CMK (cell line): ENCODE measurements at regions not wholly inside any gene's neighbourhood (a gene's known extent, or its start where the extent isn't known, plus 50 kb on each side); places are given as distances from the start of the nearest gene placed in this dataset.

Experiments used
- DNase-seq: peaks from one replicate; pipeline ENCODE4 v3.0.0-alpha.2; 2010; ENCODE audit warnings: low read depth

DNA sequence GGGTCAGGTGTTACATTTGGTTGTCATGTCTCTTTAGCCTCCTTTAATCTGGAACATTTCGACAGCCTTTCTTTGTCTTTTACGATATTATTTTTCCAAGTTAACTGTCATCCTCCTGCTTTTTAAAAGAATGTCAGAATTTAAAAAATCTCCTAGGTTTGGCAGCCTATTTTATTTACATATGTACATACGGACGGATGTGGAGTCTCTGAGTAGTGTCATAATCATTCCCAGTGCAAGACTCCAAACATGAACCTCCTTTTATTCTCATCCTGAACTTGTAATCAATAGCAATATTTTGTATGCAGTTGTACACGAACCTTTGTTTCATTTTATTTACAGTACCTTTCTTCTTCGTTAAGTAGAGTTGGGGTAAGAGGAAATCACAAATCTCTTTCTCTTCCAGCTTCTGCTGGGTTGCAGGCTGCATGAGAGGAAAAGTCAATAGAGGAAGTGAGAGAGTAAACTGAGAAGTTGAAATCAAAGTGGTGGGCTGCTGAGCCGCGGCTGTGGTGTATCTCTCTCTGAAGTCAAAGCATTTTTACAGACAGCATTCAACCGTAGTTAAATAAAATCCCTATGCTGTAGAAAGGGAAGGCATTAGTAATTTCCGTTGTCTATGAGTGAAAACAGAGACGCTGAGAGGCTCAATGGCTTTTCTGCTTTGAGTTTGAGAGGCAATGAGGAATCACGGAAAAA is 53.9 kb upstream of the RPS6KA3 start:
- no peak for DNase-seq

DNA sequence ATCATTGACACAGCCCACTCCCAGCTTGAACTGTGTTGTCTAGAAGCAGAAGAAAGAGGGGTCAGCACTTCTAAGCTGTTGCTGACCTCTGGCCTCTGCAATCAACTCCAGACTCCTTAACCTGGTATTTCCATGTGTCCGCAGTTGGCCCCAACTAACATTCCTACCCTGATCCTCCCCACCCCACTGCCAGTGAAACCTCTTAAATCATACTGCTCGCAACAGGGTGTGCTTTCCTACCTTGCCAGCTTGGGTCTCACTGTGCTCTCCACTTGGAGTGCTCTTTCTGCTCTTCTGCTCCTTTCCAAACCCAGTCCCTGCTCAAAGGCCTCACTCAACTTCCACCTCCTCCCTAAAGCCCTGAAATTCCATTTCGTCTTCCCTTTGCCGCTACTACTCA is 52.3 kb upstream of the RPS6KA3 start:
- no peak for DNase-seq

DNA sequence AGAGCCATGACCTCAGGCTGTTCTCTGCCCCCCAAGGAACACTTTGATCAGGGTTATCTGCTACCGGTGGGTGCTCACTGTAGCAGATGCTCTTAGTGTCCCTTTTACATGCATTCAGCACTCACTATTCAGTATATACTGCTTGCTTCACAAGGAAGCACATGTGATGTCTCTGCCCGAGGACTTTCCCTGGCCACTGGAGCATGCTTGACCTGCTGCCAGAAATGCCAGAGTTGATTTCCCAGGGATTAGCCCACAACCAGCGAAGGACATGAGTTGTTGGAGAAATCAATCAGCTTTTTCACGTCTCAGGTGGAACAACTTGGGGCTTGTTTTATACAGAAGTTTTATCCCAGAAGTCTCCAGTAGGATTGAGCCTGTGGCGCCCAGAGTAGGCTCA is 51.2 kb upstream of the RPS6KA3 start:
- no peak for DNase-seq
